ENCODE measurements at regions not wholly inside any gene's neighbourhood (a gene's known extent, or its start where the extent isn't known, plus 50 kb on each side); places are given as distances from the start of the nearest gene placed in this dataset.

- Mint-ChIP-seq H3K4me1 (ENCODE audit: low read depth) (no peaks in the 10 kb centered on the region), H3K27me3 (no peaks in the 10 kb centered on the region), H3K27ac (no peak overlapping the region), H3K36me3 (ENCODE audit: low read depth) (no peaks in the 10 kb centered on the region), H3K4me3 (no peak overlapping the region), H3K9me3 (peaks cover 8% of the 10 kb centered on the region)
- Histone ChIP-seq H3K4me1 (ENCODE audit: insufficient read depth, low read length) (no peaks in the 10 kb centered on the region), H3K4me3 (ENCODE audit: low read length) (no peak overlapping the region), H3K36me3 (ENCODE audit: insufficient read depth, low read length) (no peaks in the 10 kb centered on the region), H3K27me3 (ENCODE audit: control insufficient read depth in 1 of 2, insufficient read depth in 2 of 2, low read length in 2 of 2) (no peaks in the 10 kb centered on the region), H3K27ac (ENCODE audit: low read depth in 1 of 2, low read length in 2 of 2) (no peak overlapping the region), H3K9me3 (ENCODE audit: control insufficient read depth in 1 of 2, insufficient read depth in 1 of 2, low read length in 2 of 2) (peaks cover 7% of the 10 kb centered on the region in 2 experiments)
- intact Hi-C loops (cut with DNase I, micrococcal nuclease): no loop called here
- TF ChIP-seq CTCF (IDR thresholded peaks at IDR 0.05): no peak
- CTCF ChIA-PET: no interaction called here
- DNase-seq (no peak), ATAC-seq (ENCODE audit: poor library complexity) (no peak)
- POLR2A ChIA-PET: no interaction called here
Measured at GRCh38 chr16:79698341-79698753, 97.8 kb upstream of the MAF start.

GRCh38 chr16:79697562-79698112 lies 97.1 kb upstream of the MAF start:
- no peaks in the 10 kb centered on the region for H3K27me3 Mint-ChIP-seq
- TF ChIP-seq CTCF (IDR thresholded peaks at IDR 0.05): no peak
- H3K4me1 Mint-ChIP-seq (ENCODE audit: low read depth): no peaks in the 10 kb centered on the region
- ATAC-seq (ENCODE audit: poor library complexity) (no peak), DNase-seq (no peak)
- Histone ChIP-seq H3K4me3 (ENCODE audit: low read length) (no peak overlapping the region), H3K4me1 (ENCODE audit: insufficient read depth, low read length) (no peaks in the 10 kb centered on the region), H3K36me3 (ENCODE audit: insufficient read depth, low read length) (no peaks in the 10 kb centered on the region), H3K9me3 (ENCODE audit: control insufficient read depth in 1 of 2, insufficient read depth in 1 of 2, low read length in 2 of 2) (peaks cover 7 to 11% of the 10 kb centered on the region in 2 experiments), H3K27me3 (ENCODE audit: control insufficient read depth in 1 of 2, insufficient read depth in 2 of 2, low read length in 2 of 2) (no peaks in the 10 kb centered on the region), H3K27ac (ENCODE audit: low read depth in 1 of 2, low read length in 2 of 2) (no peak overlapping the region)
- no peaks in the 10 kb centered on the region for H3K36me3 Mint-ChIP-seq (ENCODE audit: low read depth)
- CTCF ChIA-PET: no interaction called here
- POLR2A ChIA-PET: no interaction called here
- no peak overlapping the region for H3K27ac Mint-ChIP-seq
- intact Hi-C loops (cut with DNase I, micrococcal nuclease): no loop called here
- peaks cover 11% of the 10 kb centered on the region for H3K9me3 Mint-ChIP-seq
- no peak overlapping the region for H3K4me3 Mint-ChIP-seq

GRCh38 chr16:79691007-79691406 lies 90.5 kb upstream of the MAF start:
- H3K4me1 ChIP-seq (ENCODE audit: insufficient read depth, low read length): no peaks in the 10 kb centered on the region
- no peak overlapping the region for H3K27ac Mint-ChIP-seq
- TF ChIP-seq CTCF (IDR thresholded peaks at IDR 0.05): no peak
- no peaks in the 10 kb centered on the region for H3K36me3 ChIP-seq (ENCODE audit: insufficient read depth, low read length)
- no peak overlapping the region for H3K4me3 ChIP-seq (ENCODE audit: low read length)
- DNase-seq (no peak), ATAC-seq (ENCODE audit: poor library complexity) (no peak)
- H3K9me3 ChIP-seq (ENCODE audit: control insufficient read depth in 1 of 2, insufficient read depth in 1 of 2, low read length in 2 of 2): peaks cover 7 to 11% of the 10 kb centered on the region in 2 experiments
- no peaks in the 10 kb centered on the region for H3K27me3 ChIP-seq (ENCODE audit: control insufficient read depth in 1 of 2, insufficient read depth in 2 of 2, low read length in 2 of 2)
- no peak overlapping the region for H3K27ac ChIP-seq (ENCODE audit: low read depth in 1 of 2, low read length in 2 of 2)
- H3K4me3 Mint-ChIP-seq: no peak overlapping the region
- H3K36me3 Mint-ChIP-seq (ENCODE audit: low read depth): no peaks in the 10 kb centered on the region
- H3K9me3 Mint-ChIP-seq: peaks cover 11% of the 10 kb centered on the region
- peaks cover 3% of the 10 kb centered on the region for H3K27me3 Mint-ChIP-seq
- ChIA-PET POLR2A (no interaction called here), CTCF (no interaction called here)
- intact Hi-C loops (cut with DNase I, micrococcal nuclease): no loop called here
- H3K4me1 Mint-ChIP-seq (ENCODE audit: low read depth): no peaks in the 10 kb centered on the region

Data from CD4-positive, alpha-beta T cell (primary cell).